GM21423 (cell line): ENCODE measurements at regions not wholly inside any gene's neighbourhood (a gene's known extent, or its start where the extent isn't known, plus 50 kb on each side); places are given as distances from the start of the nearest gene placed in this dataset.

Experiments used
- ATAC-seq: cut with Tn5 transposase; IDR thresholded peaks from one replicate; pipeline ENCODE4 v1.9.1; 2021; ENCODE audit warnings: mild to moderate bottlenecking, moderate library complexity; ENCODE audit not compliant: unreplicated experiment

GRCh38 chr22:48208894-48209293, 1446.4 kb downstream of the TBC1D22A start:
- ATAC-seq = no peak

- ATAC-seq = no peak
Observed at GRCh38 chr22:48207919-48208535, 1445.6 kb downstream of the TBC1D22A start.

- ATAC-seq = no peak
Observed at GRCh38 chr22:48205790-48206189, 1443.3 kb downstream of the TBC1D22A start.

- no peak for ATAC-seq
Observed at GRCh38 chr22:48205161-48205560, 1442.7 kb downstream of the TBC1D22A start.

- ATAC-seq = no peak
Observed at GRCh38 chr22:48204296-48204695, 1441.8 kb downstream of the TBC1D22A start.

- no peak for ATAC-seq
Observed at GRCh38 chr22:48199667-48200066, 1437.2 kb downstream of the TBC1D22A start.

- no peak for ATAC-seq
Observed at GRCh38 chr22:48198489-48199459, 1436.3 kb downstream of the TBC1D22A start.

GRCh38 chr22:48197189-48197690, 1434.8 kb downstream of the TBC1D22A start:
- ATAC-seq = no peak

GRCh38 chr22:48192920-48193319, 1430.5 kb downstream of the TBC1D22A start:
- no peak for ATAC-seq

- ATAC-seq = no peak
Observed at GRCh38 chr22:48192071-48192470, 1429.6 kb downstream of the TBC1D22A start.

GRCh38 chr22:48188231-48188721, 1425.8 kb downstream of the TBC1D22A start:
- ATAC-seq = no peak

- no peak for ATAC-seq
Observed at GRCh38 chr22:48187356-48187755, 1424.9 kb downstream of the TBC1D22A start.

GRCh38 chr22:48186146-48186790, 1423.8 kb downstream of the TBC1D22A start:
- no peak for ATAC-seq

GRCh38 chr22:48185071-48186055, 1422.9 kb downstream of the TBC1D22A start:
- no peak for ATAC-seq

- no peak for ATAC-seq
Observed at GRCh38 chr22:48182846-48183805, 1420.7 kb downstream of the TBC1D22A start.

- no peak for ATAC-seq
Observed at GRCh38 chr22:48182031-48182430, 1419.6 kb downstream of the TBC1D22A start.

- ATAC-seq = no peak
Observed at GRCh38 chr22:48181263-48181955, 1419.0 kb downstream of the TBC1D22A start.

GRCh38 chr22:48180631-48181030, 1418.2 kb downstream of the TBC1D22A start:
- ATAC-seq = no peak
